Activated naive CD8-positive, alpha-beta T cell treated with anti-CD3 and anti-CD28 coated beads, Interleukin-2, amount 50 U/mL, for 16 hours (primary cell): ENCODE measurements at regions not wholly inside any gene's neighbourhood (a gene's known extent, or its start where the extent isn't known, plus 50 kb on each side); places are given as distances from the start of the nearest gene placed in this dataset.
"Not testable (repeated sequence)": the region's sequence is repeated elsewhere in the genome, so short reads cannot be mapped to it uniquely, and the experiment has no call there.

ENCODE experiments used
- DNase-seq: peaks from one replicate; pipeline ENCODE4 v3.0.0-alpha.2; 2020; ENCODE audit warnings: low read depth, low spot score

DNA sequence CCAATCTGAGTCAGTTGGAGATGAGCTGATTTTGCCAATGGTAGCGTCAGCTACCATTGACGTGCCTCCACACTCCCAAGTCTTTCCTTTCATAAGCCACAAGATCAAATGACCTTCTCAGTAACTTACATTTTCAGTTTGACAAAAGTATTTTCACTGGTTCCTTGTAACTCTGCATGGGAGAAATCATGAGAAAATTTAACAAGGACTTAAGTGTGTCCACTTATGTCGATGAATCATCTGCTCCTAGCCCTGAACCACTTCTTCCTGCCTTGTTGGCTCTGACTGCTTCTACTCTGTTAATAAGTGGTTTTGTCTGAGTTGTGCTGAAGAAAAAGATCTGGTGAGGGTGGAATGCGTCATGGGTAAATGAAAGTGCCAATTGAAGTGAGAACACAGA lies 101.2 kb downstream of the NFKBIZ start:
- DNase-seq = no peak

DNA sequence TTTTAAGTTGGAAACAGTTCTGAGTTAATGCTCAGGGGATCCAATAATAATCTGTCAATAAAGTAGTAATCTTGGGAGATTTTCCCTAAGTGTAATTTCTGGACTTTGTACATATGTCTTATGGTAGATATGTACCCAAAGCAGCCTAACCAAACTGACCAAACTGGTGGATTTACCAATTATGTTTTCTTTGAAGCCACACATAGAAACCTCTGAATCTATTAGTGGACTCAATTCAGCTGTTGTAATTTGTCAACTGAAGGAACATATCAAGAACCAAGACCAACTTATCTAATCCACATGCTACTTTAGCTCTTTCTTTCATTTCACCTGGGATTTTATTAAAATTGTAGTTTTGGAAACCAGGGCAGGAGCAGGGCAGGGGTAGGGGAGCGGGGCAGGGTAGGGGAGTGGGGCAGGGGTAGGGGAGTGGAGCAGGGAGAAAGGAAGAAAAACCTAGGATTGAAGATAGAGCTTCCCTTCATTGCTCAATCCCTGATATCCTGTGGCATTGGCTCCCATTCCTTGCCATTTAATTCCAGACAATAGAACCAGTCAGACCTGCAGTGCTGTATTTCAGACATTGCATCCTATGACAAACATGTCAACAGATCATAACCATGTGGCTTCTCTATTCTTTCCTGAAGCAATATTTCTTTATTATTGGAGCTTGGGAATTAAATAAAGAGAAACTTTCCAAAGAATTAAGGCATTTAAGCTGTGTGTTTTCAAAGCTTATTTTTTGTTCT lies 101.8 kb downstream of the NFKBIZ start:
- no peak for DNase-seq

DNA sequence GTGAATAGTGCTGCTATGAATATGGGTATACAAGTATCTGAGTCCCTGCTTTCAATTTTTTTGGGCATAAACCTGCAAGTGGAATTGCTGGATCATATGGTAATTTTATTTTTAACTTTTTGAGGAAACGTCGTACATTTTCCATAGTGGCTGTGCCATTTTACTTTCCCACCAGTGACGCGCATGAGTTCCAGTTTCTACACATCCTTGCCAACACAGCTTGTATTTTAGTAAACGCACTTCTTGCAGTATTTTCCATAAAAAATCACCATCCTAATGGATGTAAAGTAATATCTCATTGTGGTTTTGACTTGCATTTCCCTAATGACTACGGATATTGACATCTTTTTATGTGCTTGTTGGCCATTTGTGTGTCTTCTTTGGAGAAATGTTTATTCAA lies 105.0 kb downstream of the NFKBIZ start:
- no peak for DNase-seq

DNA sequence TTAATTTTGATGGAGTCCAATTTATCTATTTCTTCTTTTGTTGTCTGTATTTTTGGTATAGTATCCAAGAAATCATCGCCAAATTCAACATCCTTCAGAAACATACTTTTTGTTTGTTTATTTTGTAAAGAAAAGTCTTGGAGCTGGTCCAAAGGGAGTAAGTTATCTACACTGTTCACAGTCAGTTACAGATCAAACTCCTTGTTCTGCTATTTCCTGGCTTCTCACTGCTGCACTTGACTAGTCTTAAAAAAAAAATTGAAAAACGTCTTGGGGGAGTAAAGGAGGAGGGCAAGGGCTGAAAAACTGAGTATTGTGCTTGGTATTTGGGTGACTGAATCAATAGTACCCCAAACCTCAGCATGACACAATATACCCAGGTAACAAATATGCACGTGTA lies 105.6 kb downstream of the NFKBIZ start:
- no peak for DNase-seq

DNA sequence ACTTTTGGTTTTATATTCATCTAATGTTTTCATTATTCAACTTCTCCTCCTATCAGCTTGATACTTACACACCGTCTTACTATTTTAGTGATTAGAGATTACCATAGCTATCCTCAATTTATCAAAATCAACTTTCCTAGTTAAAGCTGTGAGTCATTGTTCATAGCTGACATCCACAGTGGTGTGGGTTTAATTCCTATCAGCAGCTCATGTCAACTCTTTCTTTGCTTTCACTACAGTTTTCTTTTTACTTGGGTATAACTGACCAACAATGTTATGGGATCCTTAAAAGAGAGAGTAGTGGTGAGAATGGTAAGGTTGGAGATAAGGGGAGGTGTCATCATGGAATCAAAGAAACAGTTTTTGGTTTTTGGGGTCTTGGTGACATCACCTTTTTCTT lies 112.7 kb downstream of the NFKBIZ start:
- DNase-seq = no peak

DNA sequence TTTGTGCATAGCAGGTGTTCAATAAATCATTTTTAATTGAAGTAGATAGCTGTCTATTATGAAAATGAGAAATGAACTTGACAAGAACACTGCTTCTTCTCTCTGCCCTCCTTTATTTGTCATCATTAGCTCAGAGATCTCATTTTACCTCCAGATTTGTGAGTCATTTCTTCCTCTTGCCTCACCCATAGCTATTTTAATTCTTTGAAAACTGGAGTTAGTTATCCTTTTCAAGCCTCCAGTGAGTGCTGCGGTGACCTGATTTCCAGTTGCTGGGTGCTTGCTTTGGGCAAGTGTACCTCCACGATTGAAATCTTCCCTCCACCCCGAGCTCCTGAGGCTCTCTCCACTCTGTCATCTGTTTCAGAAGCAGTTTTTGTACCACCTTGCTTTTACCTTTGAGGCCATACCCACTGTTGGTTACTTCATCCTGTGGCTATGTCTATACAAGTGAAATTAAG lies 114.6 kb downstream of the NFKBIZ start:
- DNase-seq = no peak

DNA sequence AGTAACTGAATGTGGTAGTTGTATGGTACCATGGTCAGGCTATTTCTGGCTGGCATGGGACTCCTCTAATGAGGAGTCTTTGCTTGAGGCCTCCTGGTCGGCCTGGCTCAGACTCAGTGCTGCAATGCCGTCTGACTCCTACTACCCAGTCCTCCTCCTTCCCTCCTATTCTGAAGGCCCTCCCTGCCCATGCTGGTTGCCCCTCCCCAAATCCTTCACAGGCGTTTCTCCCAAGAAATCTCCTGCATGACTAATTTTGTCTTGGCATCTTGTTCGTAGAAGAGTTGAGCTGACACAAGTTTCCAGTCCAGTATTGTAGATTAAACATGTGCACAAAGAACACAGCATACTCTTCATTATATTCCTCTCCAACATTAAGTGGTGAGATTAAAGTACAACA lies 115.5 kb downstream of the NFKBIZ start:
- DNase-seq = no peak

DNA sequence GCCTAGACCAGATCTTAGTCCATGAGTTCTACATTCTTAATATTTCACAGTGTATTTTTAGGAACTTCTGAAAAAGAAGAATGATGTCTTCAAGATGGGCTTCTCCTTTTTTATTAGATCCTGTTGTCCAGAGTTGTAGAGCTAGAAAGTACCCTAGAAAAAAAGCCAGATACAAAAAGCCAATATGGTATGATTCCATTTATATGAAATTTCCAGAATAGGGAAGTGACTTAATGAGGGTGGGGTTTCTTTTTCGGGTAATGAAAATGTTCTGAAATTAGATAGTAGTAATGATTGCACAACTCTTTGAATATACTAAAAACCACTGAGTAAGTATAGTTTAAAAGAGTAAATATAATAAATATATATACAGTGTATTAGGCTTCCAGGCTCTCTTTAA lies 116.9 kb downstream of the NFKBIZ start:
- DNase-seq = no peak

DNA sequence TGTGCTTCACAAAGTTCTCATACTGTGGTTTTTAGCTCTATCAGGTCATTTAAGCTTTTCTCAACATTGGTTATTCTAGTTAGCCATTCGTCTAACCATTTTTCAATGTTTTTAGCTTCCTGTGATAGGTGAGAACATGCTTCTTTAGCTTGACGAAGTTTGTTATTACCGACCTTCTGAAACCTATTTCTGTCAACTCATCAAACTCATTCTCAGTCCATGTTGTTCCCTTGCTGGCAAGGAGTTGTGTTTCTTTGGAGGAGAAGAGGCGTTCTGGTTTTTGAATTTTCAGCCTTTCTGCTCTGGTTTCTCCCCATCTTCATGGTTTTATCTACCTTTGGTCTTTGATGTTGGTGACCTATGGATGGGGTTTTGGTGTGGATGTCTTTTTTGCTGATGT lies 120.9 kb downstream of the NFKBIZ start:
- no peak for DNase-seq

DNA sequence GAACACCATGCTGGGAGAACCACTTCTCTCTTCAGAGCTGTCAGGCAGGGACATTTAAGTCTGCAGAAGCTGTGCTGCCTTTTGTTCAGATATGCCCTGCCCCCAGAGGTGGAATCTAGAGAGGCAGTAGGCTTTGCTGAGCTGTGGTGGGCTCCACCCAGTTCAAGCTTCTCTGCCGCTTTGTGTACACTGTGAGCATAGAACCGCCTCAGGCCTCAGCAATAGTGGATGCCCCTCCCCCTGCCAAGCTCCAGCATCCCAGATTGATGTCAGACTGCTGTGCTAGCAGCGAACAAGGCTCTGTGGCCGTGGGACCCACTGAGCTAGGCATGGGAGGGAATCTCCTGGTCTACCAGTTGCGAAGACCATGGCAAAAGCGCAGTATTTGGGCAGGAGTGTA lies 121.6 kb downstream of the NFKBIZ start:
- DNase-seq = no peak

DNA sequence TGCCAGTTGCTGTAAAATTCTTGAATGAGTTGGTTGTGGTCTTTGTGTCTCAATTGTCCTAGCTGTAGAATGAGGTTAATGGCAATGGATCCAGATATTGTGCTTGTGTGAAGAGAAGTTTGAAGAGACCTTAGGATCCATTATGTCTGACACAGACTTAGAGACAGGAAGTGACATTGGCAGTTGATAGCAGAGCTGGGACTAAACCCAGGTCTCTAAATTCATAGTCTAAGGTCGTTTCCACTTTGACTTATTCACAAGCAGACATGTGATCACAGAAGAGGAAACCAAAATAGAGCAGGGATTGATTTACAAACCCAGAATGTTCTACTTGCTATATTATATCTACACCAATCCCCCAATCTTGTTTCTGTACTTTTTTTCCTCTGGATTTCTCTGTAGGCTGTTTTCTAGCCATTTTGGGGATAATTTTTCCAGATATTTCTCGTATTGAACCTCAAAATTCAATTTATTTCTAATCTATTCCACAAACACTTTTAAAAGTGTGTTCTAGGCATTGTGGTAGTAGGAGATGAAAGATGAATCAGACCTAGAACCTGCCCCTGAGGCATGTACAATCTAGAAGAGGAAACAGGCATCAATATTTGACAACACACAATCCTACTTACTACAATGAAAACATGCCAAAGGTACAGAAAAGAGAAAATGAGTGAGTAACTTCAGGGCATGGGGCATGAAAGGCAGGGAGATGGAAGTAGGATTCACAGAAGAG lies 123.3 kb downstream of the NFKBIZ start:
- DNase-seq = no peak

DNA sequence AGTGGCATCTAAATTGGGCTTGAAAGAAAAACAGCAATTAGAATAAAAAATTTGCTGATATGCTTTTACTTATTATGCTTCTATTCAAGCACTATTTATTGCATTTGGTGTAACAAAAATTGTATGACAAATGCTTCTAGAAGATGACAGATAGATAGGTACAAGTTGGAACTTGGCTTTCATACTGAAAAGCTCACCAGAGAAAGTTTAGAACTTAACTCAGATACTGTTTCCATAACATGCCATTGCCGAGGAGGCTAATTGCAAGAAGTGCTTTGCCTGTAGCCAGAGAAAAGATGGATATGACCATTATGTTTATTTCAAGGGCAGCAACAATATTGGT lies 123.8 kb downstream of the NFKBIZ start:
- DNase-seq = no peak

DNA sequence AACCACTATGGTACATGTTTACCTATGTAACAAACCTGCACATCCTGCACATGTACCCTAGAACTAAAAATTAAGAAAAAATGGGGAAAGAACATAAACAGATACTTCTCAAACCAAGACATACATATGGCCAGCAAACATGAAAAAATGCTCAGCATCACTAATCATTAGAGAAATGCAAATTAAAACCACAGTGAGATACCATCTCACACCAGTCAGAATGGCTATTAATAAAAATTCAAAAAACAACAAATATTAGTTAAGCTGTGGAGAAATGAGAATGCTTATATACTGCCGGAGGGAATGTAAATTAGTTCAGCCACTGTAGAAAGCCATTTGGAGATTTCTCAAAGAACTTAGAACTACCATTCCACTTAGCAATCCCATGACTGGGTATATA lies 126.1 kb downstream of the NFKBIZ start:
- DNase-seq = not testable (repeated sequence)

DNA sequence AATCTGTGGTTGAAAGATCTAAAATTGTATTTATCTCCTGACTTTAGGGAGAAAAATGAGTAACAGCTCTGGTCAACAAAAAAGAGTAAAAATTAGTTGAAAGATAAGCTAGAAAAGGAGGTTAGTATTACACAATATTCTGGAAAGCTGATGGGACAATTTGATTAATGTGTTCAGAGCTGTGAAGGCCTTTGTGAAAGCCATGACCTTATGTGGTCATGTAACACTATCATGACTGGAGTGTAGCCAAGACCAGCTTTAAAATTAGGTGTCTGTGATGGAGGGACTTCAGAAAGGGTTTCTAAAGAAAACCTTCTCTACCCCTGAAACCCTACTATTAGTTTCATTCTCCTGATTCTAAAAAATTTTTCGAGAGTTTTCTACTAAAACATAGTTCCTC lies 127.2 kb downstream of the NFKBIZ start:
- no peak for DNase-seq

DNA sequence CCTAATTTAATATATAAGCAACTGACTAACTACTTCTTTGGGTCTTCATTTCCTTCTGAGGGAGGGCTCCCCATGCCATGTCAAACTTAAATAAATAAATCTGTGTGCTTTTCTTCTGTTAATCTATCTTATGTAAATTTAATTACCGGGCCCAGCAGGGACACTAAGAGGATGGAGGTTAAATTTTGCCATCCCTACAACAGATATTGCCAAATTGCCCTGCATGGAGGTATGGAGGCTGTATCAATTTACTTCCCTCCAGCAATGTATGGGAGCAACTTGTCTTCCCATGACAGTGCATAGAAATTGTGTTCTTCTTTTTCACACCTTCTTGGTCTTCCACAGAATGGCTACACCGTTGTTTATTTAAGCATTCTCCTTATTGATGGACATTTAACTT lies 129.0 kb downstream of the NFKBIZ start:
- DNase-seq = no peak

DNA sequence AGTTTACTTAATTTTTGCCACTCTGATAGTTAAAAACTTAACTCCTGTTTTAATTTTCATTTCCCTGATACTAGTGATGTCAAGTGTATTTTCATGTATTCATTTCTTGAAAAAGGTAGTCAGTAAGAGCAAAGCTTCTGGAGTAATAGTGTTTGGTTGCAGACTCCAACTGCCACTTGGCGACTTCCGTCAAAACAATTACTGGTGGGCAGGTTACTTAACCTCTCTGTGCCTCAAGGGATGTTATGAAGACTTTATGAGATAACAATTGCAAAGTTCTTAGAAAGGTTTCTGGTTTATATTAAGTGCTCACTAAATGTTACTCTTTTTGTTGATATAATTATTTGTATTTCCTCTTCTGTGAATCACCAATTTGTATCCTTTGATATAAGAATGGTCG lies 129.7 kb downstream of the NFKBIZ start:
- DNase-seq = no peak

DNA sequence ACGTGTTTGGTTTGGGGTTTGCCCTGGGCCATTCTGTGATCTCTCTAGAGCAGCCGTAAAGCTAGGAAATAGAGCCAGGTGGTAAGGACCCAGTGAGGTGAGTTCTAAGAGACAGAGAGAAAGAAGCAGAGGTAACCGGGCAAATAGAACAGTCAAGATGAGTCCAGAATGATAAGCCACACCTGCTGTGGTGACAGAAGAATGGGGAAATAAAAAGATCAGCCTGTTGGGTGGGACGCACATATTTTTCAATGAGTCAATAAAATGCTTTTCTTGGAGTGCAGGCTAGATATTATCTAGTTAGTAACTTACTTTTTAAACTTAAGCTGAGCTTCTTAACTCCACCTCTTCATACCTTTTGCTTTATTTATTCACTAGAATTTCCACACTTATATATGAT lies 135.0 kb downstream of the NFKBIZ start:
- DNase-seq = no peak

DNA sequence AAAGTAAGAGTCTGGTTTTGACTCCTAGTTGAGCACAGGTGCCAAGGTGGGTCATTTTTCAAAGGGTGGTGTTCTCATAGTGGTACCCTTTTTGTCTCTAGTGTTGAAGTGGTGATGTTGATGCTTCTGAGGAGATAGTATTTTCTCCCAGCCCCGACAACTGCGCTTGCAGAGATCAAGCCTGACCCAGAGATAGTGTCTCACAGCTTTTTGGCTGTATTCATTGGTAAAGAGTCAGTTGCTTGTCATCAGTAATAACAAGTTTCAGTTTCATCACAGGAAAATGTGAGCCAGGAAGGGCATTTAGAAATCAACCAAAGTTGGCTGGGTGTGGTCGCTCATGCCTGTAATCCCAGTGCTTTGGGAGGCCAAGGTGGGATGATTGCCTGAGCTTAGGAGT lies 139.3 kb downstream of the NFKBIZ start:
- no peak for DNase-seq

DNA sequence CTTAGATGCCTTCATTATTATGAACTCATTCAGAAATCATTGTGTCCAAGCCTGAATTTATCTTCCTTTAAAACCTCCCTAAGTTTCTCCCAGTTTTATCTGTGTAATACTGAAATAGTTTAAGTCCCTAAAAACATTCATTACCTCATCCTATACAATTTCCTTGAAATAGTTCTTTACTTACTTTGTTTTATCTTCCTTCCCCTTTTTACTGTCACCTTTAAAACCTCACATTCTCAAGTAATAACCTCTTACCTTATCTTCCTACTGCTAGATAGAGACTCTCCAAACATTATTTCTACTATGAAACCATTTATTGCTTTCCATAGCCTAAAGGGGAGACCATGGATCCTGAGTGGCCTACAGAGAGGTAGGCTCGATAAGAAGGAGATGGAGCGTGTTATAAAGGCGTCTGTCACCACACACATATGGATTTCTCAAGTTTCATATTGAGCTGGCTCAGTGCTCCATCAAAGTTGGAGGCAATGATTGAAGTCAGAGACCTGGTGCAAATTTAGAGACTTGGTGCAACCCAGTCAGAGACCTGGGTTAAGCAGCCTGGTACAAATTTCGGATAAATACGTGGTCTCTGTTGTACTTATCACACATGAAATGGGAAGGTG lies 140.4 kb downstream of the NFKBIZ start:
- DNase-seq = no peak

DNA sequence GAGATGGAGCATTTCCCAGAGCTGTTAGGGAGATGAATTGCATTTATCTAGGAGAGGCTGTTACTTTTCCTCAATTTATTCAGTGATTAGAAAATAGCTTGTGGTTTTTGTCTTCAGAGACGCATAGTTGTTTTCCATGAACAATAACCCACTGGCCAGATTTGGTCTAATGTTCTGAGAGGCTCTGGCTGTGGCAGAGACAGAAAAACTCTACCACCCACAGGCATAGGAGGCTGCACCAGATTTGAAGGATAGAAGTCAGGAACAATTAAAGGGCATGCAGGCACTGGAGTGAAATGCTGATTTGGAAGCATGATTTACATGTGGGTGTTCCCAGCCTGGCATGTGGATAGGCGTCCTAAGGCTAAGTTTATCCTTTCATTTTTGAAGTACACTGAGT lies 143.5 kb downstream of the NFKBIZ start:
- no peak for DNase-seq

DNA sequence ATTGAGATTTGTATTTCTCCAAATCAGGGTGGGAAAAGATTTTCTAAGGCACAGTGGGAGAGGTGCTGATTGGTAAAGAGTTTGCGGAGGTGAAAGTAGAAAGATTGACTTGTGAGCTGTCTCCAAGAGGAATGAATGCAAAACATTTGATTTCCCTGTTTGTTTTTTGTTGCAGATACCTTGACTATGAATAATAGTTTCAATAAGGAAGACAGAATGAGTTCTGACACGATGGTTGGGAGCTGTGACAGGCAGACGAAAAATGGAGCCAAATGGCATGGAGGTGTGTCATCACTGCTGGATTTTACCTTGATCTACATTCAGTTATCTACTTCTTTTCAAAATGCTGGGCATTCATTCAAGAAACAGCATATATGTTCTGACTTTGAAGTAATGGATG lies 145.1 kb downstream of the NFKBIZ start:
- DNase-seq = no peak

DNA sequence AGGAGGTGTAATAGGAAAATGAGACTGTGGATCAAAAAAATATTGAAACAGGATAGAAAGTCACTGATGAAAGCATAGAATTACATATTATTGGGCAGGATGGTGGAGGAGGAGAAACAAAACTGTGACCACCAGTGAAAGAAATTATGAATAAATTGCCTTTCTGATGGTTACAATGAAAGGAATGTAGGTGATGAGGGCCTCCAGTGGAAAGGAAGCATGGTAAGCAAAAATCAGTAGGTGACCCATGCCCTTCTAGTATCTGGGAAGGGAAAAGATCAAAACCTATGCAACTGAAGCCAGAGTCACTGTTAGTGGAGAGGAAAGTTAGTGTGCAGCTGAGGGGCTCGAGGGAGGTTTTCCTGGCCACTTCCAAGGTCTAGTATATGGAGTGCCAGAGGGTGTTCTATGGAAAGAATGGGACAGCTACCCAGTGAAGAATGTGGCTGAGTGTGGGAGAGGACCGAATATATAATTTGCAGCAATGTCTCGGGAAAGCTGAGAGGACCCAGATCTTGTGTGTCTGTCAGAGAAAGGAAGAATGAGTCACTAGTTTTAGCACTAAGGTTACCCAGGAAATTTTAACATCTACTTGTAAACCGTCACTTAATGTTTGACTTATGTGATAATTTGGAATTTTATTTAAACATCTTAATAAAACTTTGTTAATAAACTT lies 146.2 kb downstream of the NFKBIZ start:
- DNase-seq = no peak

DNA sequence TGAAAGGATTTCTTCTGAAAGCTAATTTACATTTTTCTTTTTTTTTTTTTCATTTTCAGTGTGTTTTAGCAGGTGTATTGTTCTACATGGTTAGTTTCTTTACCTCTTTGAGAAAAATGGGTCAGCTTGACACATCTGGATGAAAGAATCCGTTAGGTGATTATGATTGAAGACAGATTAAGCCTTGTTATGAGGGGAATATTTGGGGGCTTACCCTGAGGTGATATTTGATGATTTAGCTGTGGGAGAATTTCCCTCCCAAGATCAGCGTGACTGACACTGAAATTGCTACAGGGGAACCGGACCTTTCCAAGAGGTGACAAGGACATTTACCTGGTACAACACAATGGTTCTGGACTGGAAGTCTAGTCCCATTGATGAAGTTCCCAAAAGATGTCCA lies 147.5 kb downstream of the NFKBIZ start:
- no peak for DNase-seq
